GM23338 (cell line): ENCODE measurements at regions not wholly inside any gene's neighbourhood (a gene's known extent, or its start where the extent isn't known, plus 50 kb on each side); places are given as distances from the start of the nearest gene placed in this dataset.

ENCODE experiments used
- ATAC-seq: fragments of 200-7000 bp; cut with Tn5 transposase; 3 replicates; pipeline ENCODE4 v1.9.1; 2020
- DNase-seq: peaks from one replicate; pipeline ENCODE4 v3.0.0-alpha.2; 2015; ENCODE audit warnings: low spot score
- H2AFZ ChIP-seq: fragments of 200-600 bp; sonication (generic); 2 replicates; pipeline ENCODE4 v1.8.0; 2016; ENCODE audit warnings: antibody characterized with exemption, mild to moderate bottlenecking, moderate library complexity
- H3F3A ChIP-seq: fragments of 200-600 bp; sonication (generic); replicated peaks from 2 replicates; pipeline ENCODE4 v1.8.0; 2017; ENCODE audit warnings: antibody characterized with exemption, mixed run types, low read depth
- H3K27ac ChIP-seq: fragments of 200-600 bp; sonication (generic); 2 replicates; pipeline ENCODE4 v1.6.1; 2016; ENCODE audit warnings: low read depth
- H3K27me3 ChIP-seq: fragments of 200-600 bp; sonication (generic); 2 replicates; pipeline ENCODE4 v1.8.0; 2016; ENCODE audit warnings: mild to moderate bottlenecking, mixed run types, moderate library complexity; ENCODE audit not compliant: insufficient read depth
- H3K36me3 ChIP-seq: fragments of 200-600 bp; sonication (generic); 2 replicates; pipeline ENCODE4 v1.8.0; 2016; ENCODE audit warnings: mild to moderate bottlenecking; ENCODE audit not compliant: insufficient read depth
- H3K4me1 ChIP-seq: fragments of 200-600 bp; sonication (generic); 2 replicates; pipeline ENCODE4 v1.8.0; 2016; ENCODE audit warnings: mild to moderate bottlenecking, moderate library complexity; ENCODE audit not compliant: insufficient read depth
- H3K4me2 ChIP-seq: fragments of 200-600 bp; sonication (generic); 2 replicates; pipeline ENCODE4 v1.7.1; 2017; ENCODE audit warnings: mixed run types
- H3K4me3 ChIP-seq: fragments of 200-600 bp; sonication (generic); 2 replicates; pipeline ENCODE4 v1.6.1; 2016; ENCODE audit warnings: mixed run types
- H3K79me2 ChIP-seq: fragments of 200-600 bp; sonication (generic); replicated peaks from 2 replicates; pipeline ENCODE4 v1.8.0; 2017; ENCODE audit warnings: mild to moderate bottlenecking; ENCODE audit not compliant: insufficient read depth
- H3K9me2 ChIP-seq: fragments of 200-600 bp; sonication (generic); 2 replicates; pipeline ENCODE4 v1.8.0; 2017; ENCODE audit not compliant: insufficient read depth
- H4K20me1 ChIP-seq: fragments of 200-600 bp; sonication (generic); replicated peaks from 2 replicates; pipeline ENCODE4 v1.8.0; 2017; ENCODE audit warnings: mild to moderate bottlenecking; ENCODE audit not compliant: insufficient read depth
- H3K27ac Mint-ChIP-seq: 2 replicates; pipeline ENCODE4 v1.8.0; 2020; ENCODE audit warnings: inconsistent platforms, mild to moderate bottlenecking, moderate library complexity, mixed read lengths
- H3K27me3 Mint-ChIP-seq: 3 replicates; pipeline ENCODE4 v1.8.0; 2022; ENCODE audit warnings: low read depth, mild to moderate bottlenecking, moderate library complexity, mixed read lengths, inconsistent platforms; ENCODE audit not compliant: insufficient read depth, poor library complexity
- H3K36me3 Mint-ChIP-seq: 3 replicates; pipeline ENCODE4 v1.8.0; 2021; ENCODE audit warnings: low read depth, mild to moderate bottlenecking, inconsistent platforms, moderate library complexity, mixed read lengths
- H3K4me1 Mint-ChIP-seq: 3 replicates; pipeline ENCODE4 v1.8.0; 2020; ENCODE audit warnings: mild to moderate bottlenecking, inconsistent platforms, mixed read lengths
- H3K4me3 Mint-ChIP-seq: 3 replicates; pipeline ENCODE4 v1.8.0; 2021; ENCODE audit warnings: moderate library complexity, mild to moderate bottlenecking, inconsistent platforms, mixed read lengths
- H3K9me3 Mint-ChIP-seq: 3 replicates; pipeline ENCODE4 v1.8.0; 2020; ENCODE audit warnings: moderate library complexity, mild to moderate bottlenecking, inconsistent platforms, mixed read lengths
- CREB1 ChIP-seq: fragments of 250-450 bp; sonication (Bioruptor Pico); IDR thresholded peaks from 2 replicates; pipeline ENCODE4 v1.5.0; 2020; ENCODE audit warnings: low read depth, mild to moderate bottlenecking, moderate library complexity
- EZH2 ChIP-seq: fragments of 200-600 bp; sonication (generic); IDR thresholded peaks from one replicate; pipeline ENCODE4 v1.8.0; 2017; ENCODE audit warnings: antibody characterized with exemption, mild to moderate bottlenecking, low read depth; ENCODE audit not compliant: unreplicated experiment
- EZH2phosphoT487 ChIP-seq: fragments of 200-600 bp; sonication (generic); IDR thresholded peaks from one replicate; pipeline ENCODE4 v1.8.1; 2018; ENCODE audit warnings: antibody characterized with exemption; ENCODE audit not compliant: unreplicated experiment
- JUNB ChIP-seq: IDR thresholded peaks from one replicate; pipeline ENCODE4 v1.6.1; 2016; ENCODE audit warnings: antibody characterized with exemption; ENCODE audit not compliant: unreplicated experiment
- NANOG ChIP-seq: IDR thresholded peaks from 2 replicates; pipeline ENCODE4 v1.6.1; 2016; ENCODE audit warnings: antibody characterized with exemption, borderline replicate concordance
- POLR2AphosphoS5 ChIP-seq: IDR thresholded peaks from 2 replicates; pipeline ENCODE4 v1.6.1; 2016; ENCODE audit warnings: antibody characterized with exemption, low read depth
- REST ChIP-seq: IDR thresholded peaks from one replicate; pipeline ENCODE4 v1.6.1; 2018; ENCODE audit warnings: antibody characterized with exemption; ENCODE audit not compliant: unreplicated experiment
- STAT1 ChIP-seq: IDR thresholded peaks from one replicate; pipeline ENCODE4 v1.6.1; 2016; ENCODE audit warnings: antibody characterized with exemption; ENCODE audit not compliant: unreplicated experiment
- ZNF114 ChIP-seq: fragments of 250-450 bp; sonication (Bioruptor Pico); IDR thresholded peaks from 2 replicates; pipeline ENCODE4 v1.5.0; 2020; ENCODE audit warnings: mild to moderate bottlenecking, moderate library complexity
- ZNF331 ChIP-seq: fragments of 250-450 bp; sonication (Bioruptor Pico); IDR thresholded peaks from 2 replicates; pipeline ENCODE4 v1.5.0; 2020; ENCODE audit warnings: low read depth, mild to moderate bottlenecking, moderate library complexity
- TF ChIP-seq, protein P1 (sequence below): IDR thresholded peaks from 2 replicates; pipeline ENCODE4 v1.6.1; 2016; ENCODE audit warnings: antibody characterized with exemption
- TF ChIP-seq, protein P2 (sequence below): fragments of 250-450 bp; sonication (Bioruptor Pico); IDR thresholded peaks from 2 replicates; pipeline ENCODE4 v1.5.0; 2020; ENCODE audit warnings: mild to moderate bottlenecking, moderate library complexity
- TF ChIP-seq, protein P3 (sequence below), 2 experiments: fragments of 200-600 bp in 1 of 2; sonication (generic) in 1 of 2; conservative IDR thresholded peaks; 2 replicates each; pipeline versions ENCODE4 v1.5.1 to v1.6.1; 2016 to 2017; ENCODE audit warnings: antibody characterized with exemption in 2 of 2, low read depth in 2 of 2, mild to moderate bottlenecking in 2 of 2, moderate library complexity in 1 of 2

DNA sequence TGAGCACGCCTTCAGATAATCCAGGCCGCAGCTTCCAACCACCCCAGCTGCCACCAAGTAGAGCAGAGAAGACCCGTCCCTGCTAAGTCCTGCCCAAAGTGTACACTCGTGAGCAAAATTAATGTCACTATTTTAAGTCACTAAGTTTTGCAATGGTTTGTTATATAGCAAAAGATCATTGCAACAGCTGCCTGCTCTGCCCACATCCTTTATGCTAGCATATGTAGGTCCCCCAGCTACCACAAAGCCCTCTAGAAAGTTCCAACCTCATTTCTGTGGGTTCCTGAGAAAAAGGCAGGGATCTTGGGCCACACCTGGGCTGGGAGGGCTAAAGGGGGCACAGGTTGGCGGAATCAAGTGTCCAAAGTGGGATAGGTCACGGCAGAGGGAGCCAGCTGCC lies 346.9 kb downstream of the BCOR start:
- Mint-ChIP-seq H3K4me1 (peaks cover 6% of the 10 kb centered on the region; the same call in 2 of the 3 replicates), H3K9me3 (no peaks in the 10 kb centered on the region; the same call in 2 of the 3 replicates), H3K27ac (no peak overlapping the region), H3K27me3 (peaks cover 7% of the 10 kb centered on the region), H3K4me3 (no peak overlapping the region), H3K36me3 (no peaks in the 10 kb centered on the region)
- no peak overlapping the region for H2AFZ ChIP-seq
- no peaks in the 10 kb centered on the region for H3K4me1 ChIP-seq
- no peak overlapping the region for H3K4me3 ChIP-seq
- H3K36me3 ChIP-seq: no peaks in the 10 kb centered on the region
- TF ChIP-seq, protein P1, sequence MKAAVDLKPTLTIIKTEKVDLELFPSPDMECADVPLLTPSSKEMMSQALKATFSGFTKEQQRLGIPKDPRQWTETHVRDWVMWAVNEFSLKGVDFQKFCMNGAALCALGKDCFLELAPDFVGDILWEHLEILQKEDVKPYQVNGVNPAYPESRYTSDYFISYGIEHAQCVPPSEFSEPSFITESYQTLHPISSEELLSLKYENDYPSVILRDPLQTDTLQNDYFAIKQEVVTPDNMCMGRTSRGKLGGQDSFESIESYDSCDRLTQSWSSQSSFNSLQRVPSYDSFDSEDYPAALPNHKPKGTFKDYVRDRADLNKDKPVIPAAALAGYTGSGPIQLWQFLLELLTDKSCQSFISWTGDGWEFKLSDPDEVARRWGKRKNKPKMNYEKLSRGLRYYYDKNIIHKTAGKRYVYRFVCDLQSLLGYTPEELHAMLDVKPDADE: no peak
- TF ChIP-seq ZNF331 (CRISPR knock-in tag) (no peak), NANOG (no peak), CREB1 (CRISPR knock-in tag) (no peak), STAT1 (no peak), EZH2phosphoT487 (no peak), JUNB (no peak), EZH2 (no peak), POLR2AphosphoS5 (no peak), REST (no peak), ZNF114 (CRISPR knock-in tag) (no peak)
- TF ChIP-seq, protein P2, sequence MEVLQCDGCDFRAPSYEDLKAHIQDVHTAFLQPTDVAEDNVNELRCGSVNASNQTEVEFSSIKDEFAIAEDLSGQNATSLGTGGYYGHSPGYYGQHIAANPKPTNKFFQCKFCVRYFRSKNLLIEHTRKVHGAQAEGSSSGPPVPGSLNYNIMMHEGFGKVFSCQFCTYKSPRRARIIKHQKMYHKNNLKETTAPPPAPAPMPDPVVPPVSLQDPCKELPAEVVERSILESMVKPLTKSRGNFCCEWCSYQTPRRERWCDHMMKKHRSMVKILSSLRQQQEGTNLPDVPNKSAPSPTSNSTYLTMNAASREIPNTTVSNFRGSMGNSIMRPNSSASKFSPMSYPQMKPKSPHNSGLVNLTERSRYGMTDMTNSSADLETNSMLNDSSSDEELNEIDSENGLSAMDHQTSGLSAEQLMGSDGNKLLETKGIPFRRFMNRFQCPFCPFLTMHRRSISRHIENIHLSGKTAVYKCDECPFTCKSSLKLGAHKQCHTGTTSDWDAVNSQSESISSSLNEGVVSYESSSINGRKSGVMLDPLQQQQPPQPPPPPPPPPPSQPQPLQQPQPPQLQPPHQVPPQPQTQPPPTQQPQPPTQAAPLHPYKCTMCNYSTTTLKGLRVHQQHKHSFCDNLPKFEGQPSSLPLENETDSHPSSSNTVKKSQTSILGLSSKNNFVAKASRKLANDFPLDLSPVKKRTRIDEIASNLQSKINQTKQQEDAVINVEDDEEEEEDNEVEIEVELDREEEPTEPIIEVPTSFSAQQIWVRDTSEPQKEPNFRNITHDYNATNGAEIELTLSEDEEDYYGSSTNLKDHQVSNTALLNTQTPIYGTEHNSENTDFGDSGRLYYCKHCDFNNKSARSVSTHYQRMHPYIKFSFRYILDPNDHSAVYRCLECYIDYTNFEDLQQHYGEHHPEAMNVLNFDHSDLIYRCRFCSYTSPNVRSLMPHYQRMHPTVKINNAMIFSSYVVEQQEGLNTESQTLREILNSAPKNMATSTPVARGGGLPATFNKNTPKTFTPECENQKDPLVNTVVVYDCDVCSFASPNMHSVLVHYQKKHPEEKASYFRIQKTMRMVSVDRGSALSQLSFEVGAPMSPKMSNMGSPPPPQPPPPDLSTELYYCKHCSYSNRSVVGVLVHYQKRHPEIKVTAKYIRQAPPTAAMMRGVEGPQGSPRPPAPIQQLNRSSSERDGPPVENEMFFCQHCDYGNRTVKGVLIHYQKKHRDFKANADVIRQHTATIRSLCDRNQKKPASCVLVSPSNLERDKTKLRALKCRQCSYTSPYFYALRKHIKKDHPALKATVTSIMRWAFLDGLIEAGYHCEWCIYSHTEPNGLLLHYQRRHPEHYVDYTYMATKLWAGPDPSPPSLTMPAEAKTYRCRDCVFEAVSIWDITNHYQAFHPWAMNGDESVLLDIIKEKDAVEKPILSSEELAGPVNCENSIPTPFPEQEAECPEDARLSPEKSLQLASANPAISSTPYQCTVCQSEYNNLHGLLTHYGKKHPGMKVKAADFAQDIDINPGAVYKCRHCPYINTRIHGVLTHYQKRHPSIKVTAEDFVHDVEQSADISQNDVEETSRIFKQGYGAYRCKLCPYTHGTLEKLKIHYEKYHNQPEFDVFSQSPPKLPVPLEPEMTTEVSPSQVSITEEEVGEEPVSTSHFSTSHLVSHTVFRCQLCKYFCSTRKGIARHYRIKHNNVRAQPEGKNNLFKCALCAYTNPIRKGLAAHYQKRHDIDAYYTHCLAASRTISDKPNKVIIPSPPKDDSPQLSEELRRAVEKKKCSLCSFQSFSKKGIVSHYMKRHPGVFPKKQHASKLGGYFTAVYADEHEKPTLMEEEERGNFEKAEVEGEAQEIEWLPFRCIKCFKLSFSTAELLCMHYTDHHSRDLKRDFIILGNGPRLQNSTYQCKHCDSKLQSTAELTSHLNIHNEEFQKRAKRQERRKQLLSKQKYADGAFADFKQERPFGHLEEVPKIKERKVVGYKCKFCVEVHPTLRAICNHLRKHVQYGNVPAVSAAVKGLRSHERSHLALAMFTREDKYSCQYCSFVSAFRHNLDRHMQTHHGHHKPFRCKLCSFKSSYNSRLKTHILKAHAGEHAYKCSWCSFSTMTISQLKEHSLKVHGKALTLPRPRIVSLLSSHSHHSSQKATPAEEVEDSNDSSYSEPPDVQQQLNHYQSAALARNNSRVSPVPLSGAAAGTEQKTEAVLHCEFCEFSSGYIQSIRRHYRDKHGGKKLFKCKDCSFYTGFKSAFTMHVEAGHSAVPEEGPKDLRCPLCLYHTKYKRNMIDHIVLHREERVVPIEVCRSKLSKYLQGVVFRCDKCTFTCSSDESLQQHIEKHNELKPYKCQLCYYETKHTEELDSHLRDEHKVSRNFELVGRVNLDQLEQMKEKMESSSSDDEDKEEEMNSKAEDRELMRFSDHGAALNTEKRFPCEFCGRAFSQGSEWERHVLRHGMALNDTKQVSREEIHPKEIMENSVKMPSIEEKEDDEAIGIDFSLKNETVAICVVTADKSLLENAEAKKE: no peak
- TF ChIP-seq, protein P3, sequence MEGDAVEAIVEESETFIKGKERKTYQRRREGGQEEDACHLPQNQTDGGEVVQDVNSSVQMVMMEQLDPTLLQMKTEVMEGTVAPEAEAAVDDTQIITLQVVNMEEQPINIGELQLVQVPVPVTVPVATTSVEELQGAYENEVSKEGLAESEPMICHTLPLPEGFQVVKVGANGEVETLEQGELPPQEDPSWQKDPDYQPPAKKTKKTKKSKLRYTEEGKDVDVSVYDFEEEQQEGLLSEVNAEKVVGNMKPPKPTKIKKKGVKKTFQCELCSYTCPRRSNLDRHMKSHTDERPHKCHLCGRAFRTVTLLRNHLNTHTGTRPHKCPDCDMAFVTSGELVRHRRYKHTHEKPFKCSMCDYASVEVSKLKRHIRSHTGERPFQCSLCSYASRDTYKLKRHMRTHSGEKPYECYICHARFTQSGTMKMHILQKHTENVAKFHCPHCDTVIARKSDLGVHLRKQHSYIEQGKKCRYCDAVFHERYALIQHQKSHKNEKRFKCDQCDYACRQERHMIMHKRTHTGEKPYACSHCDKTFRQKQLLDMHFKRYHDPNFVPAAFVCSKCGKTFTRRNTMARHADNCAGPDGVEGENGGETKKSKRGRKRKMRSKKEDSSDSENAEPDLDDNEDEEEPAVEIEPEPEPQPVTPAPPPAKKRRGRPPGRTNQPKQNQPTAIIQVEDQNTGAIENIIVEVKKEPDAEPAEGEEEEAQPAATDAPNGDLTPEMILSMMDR (conservative IDR thresholded peaks at IDR 0.05; ENCODE audit: low read depth in 2 of 2): no peak
- no peak overlapping the region for H3K4me2 ChIP-seq
- no peak for DNase-seq
- H4K20me1 ChIP-seq: no peaks in the 10 kb centered on the region
- H3K9me2 ChIP-seq: no peaks in the 10 kb centered on the region
- H3K27me3 ChIP-seq: no peaks in the 10 kb centered on the region
- no peaks in the 10 kb centered on the region for H3K79me2 ChIP-seq
- no peaks in the 10 kb centered on the region for H3F3A ChIP-seq
- H3K27ac ChIP-seq: no peak overlapping the region
- ATAC-seq: no peak
